Heart left ventricle (tissue), 13 donors: ENCODE measurements at regions not wholly inside any gene's neighbourhood (a gene's known extent, or its start where the extent isn't known, plus 50 kb on each side); places are given as distances from the start of the nearest gene placed in this dataset.

ENCODE experiments used
- POLR2A ChIP-seq, 2 donors: fragments of 450-650 bp; IDR thresholded peaks; one replicate each; pipeline ENCODE4 v1.6.1; 2017; ENCODE audit warnings: antibody characterized with exemption in 2 of 2, mild to moderate bottlenecking in 2 of 2, moderate library complexity in 2 of 2
- TF ChIP-seq, protein P1 (sequence below), 12 donors: fragments of 200-600 bp; sonication (generic) in 4 of 12; IDR thresholded peaks; one replicate each; pipeline versions ENCODE4 v1.5.0 to v1.8.0; 2018 to 2022; ENCODE audit warnings: antibody characterized with exemption in 12 of 12, mild to moderate bottlenecking in 5 of 12
- donor health status: ischemic (EF 13 %, LVEDD 7.1; RV severe dilation, severe dysfunction).
- donor health status: DM: no; HTN: yes; CAD: no.
- donor health status: DM: no; HTN: no; CAD: no.
- donor health status: ischemic (EF 25% LVEDD 6.9; RV normal size, moderate dysfunction).
- donor health status: ischemic (EF 25% LVEDD 5.7; RV mildly dilated, moderate dysfunction).
- donor health status: ischemic (EF 35%, LVEDD 5.7; RV mildly dilated, moderate dysfunction).
- donor health status: nonischemic (EF 11% LVEDD 7.7; RV severe dilation, severe dysfunction).
- donor health status: DM: yes; HTN: yes; CAD: no.
- donor health status: PGD.
- donor health status: ischemic (EF 29% LVEDD 5.4; RV normal size, mild dysfunction).
- donor health status: nonischemic (EF 23%, LVEDD 6.1; RV moderate dilation, normal function).

DNA sequence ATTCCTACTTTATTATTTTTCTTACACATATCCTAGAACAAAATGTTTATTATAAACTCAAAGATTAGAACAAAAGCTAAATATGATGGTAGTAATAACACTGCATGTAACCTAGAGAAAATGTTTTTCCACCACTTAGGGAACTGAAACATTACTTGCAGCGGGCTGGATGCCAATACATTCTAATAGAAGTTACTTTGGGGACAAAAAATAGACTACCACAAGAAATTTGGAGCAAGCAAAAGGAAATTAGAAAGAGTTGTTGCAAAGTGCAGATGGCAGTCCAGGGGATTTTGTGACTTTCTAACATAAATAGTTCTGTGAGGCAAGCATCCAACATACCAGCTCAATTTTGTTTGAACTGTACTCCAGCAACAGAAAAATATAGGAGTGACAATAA is 255.3 kb upstream of the GRIN3A start:
- TF ChIP-seq, protein P1, sequence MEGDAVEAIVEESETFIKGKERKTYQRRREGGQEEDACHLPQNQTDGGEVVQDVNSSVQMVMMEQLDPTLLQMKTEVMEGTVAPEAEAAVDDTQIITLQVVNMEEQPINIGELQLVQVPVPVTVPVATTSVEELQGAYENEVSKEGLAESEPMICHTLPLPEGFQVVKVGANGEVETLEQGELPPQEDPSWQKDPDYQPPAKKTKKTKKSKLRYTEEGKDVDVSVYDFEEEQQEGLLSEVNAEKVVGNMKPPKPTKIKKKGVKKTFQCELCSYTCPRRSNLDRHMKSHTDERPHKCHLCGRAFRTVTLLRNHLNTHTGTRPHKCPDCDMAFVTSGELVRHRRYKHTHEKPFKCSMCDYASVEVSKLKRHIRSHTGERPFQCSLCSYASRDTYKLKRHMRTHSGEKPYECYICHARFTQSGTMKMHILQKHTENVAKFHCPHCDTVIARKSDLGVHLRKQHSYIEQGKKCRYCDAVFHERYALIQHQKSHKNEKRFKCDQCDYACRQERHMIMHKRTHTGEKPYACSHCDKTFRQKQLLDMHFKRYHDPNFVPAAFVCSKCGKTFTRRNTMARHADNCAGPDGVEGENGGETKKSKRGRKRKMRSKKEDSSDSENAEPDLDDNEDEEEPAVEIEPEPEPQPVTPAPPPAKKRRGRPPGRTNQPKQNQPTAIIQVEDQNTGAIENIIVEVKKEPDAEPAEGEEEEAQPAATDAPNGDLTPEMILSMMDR (IDR thresholded peaks at IDR 0.05): no peak
- no peak for TF ChIP-seq POLR2A (IDR thresholded peaks at IDR 0.05)
